ENCODE measurements at regions not wholly inside any gene's neighbourhood (a gene's known extent, or its start where the extent isn't known, plus 50 kb on each side); places are given as distances from the start of the nearest gene placed in this dataset.

GRCh38 chr13:42667638-42668037 is 93.7 kb downstream of the TNFSF11 start:
- no peaks in the 10 kb centered on the region for H3K36me3 ChIP-seq (ENCODE audit: control insufficient read depth in 2 of 2, insufficient read depth in 1 of 2, low read length in 2 of 2)
- no peak for TF ChIP-seq SALL2 (tag by site-specific recombination; IDR thresholded peaks at IDR 0.05; ENCODE audit: borderline replicate concordance)
- peak; percentile 75 for TF ChIP-seq ATF2 (tag by site-specific recombination; IDR thresholded peaks at IDR 0.05; ENCODE audit: low read depth)
- TF ChIP-seq ZFP37 (tag by site-specific recombination; IDR thresholded peaks at IDR 0.05), result no peak
- no peak for TF ChIP-seq ZBTB44 (tag by site-specific recombination; IDR thresholded peaks at IDR 0.05)
- ChIA-PET POLR2A (no interaction called here), CTCF (no interaction called here)
- H3K4me1 ChIP-seq (ENCODE audit: control insufficient read depth, insufficient read depth, low read length), result no peaks in the 10 kb centered on the region
- H3K4me3 ChIP-seq (ENCODE audit: low read depth, low read length), result no peak overlapping the region
- no peaks in the 10 kb centered on the region for H3K9me3 ChIP-seq (ENCODE audit: control insufficient read depth, insufficient read depth, low read depth, low read length)
- H3K27ac ChIP-seq (ENCODE audit: extremely low read depth, low read depth, low read length), result no peak overlapping the region

- no peak overlapping the region for H3K27ac ChIP-seq (ENCODE audit: extremely low read depth, low read depth, low read length)
- H3K9me3 ChIP-seq (ENCODE audit: control insufficient read depth, insufficient read depth, low read depth, low read length), result no peaks in the 10 kb centered on the region
- H3K4me1 ChIP-seq (ENCODE audit: control insufficient read depth, insufficient read depth, low read length), result no peaks in the 10 kb centered on the region
- no peak overlapping the region for H3K4me3 ChIP-seq (ENCODE audit: low read depth, low read length)
- H3K36me3 ChIP-seq (ENCODE audit: control insufficient read depth in 2 of 2, insufficient read depth in 1 of 2, low read length in 2 of 2), result no peaks in the 10 kb centered on the region
- CTCF ChIA-PET, result no interaction called here
- POLR2A ChIA-PET, result no interaction called here
- TF ChIP-seq ZNF174 (tag by site-specific recombination; IDR thresholded peaks at IDR 0.05) (no peak), ZNF76 (tag by site-specific recombination; IDR thresholded peaks at IDR 0.05; ENCODE audit: borderline replicate concordance, low read depth) (no peak), ZNF692 (tag by site-specific recombination; IDR thresholded peaks at IDR 0.05) (no peak), ZNF416 (tag by site-specific recombination; IDR thresholded peaks at IDR 0.05) (no peak), ZBTB44 (tag by site-specific recombination; IDR thresholded peaks at IDR 0.05) (no peak), ZFP69B (tag by site-specific recombination; IDR thresholded peaks at IDR 0.05) (no peak), KLF17 (tag by site-specific recombination; IDR thresholded peaks at IDR 0.05) (no peak), OSR2 (tag by site-specific recombination; IDR thresholded peaks at IDR 0.05) (no peak), ZNF518A (tag by site-specific recombination; conservative IDR thresholded peaks at IDR 0.05; ENCODE audit: low read depth) (no peak), ZNF362 (tag by site-specific recombination; IDR thresholded peaks at IDR 0.05) (no peak), ZNF324 (tag by site-specific recombination; IDR thresholded peaks at IDR 0.05) (no peak), ZSCAN5A (tag by site-specific recombination; IDR thresholded peaks at IDR 0.05) (no peak), ZNF221 (tag by site-specific recombination; IDR thresholded peaks at IDR 0.05; ENCODE audit: borderline replicate concordance) (no peak), ZNF354C (tag by site-specific recombination; IDR thresholded peaks at IDR 0.05; ENCODE audit: borderline replicate concordance, low read depth) (no peak), ZBTB8A (tag by site-specific recombination; IDR thresholded peaks at IDR 0.05) (no peak), ZNF843 (tag by site-specific recombination; IDR thresholded peaks at IDR 0.05) (no peak)
Measured at GRCh38 chr13:42671502-42671901, 97.5 kb downstream of the TNFSF11 start.
